B cell (primary cell): ENCODE measurements at regions not wholly inside any gene's neighbourhood (a gene's known extent, or its start where the extent isn't known, plus 50 kb on each side); places are given as distances from the start of the nearest gene placed in this dataset.
"Not testable (repeated sequence)": the region's sequence is repeated elsewhere in the genome, so short reads cannot be mapped to it uniquely, and the experiment has no call there.

Experiments used
- ATAC-seq: fragments of 200-7000 bp; cut with Tn5 transposase; one replicate; pipeline ENCODE4 v1.10.0; 2021; ENCODE audit warnings: low read depth, mild to moderate bottlenecking, moderate number of reproducible peaks, moderate library complexity
- CTCF ChIA-PET: fragments of 350-600 bp; sonication (Branson Sonifier 250); formaldehyde crosslinking; loops from one replicate; lab custom pipeline; 2021; ENCODE audit warnings: antibody characterized with exemption, inconsistent platforms; lab: Charles Lee
- POLR2A ChIA-PET: fragments of 350-600 bp; sonication (Branson Sonifier 250); formaldehyde crosslinking; loops from one replicate; lab custom pipeline; 2021; ENCODE audit warnings: antibody characterized with exemption; lab: Charles Lee
- DNase-seq: peaks from one replicate; pipeline ENCODE4 v3.0.0; 2013
- H2AFZ ChIP-seq: 2 replicates; pipeline ENCODE4 v1.6.1; 2012; ENCODE audit warnings: mild to moderate bottlenecking, low read depth, low read length; ENCODE audit not compliant: insufficient read depth, poor library complexity, severe bottlenecking
- H3K27ac ChIP-seq, 2 donors: 1 replicate in 1 of 2; 2 replicates in 1 of 2; pipeline ENCODE4 v1.5.1; 2012 to 2013; ENCODE audit warnings: low read length in 2 of 2, mild to moderate bottlenecking in 2 of 2, moderate library complexity in 1 of 2
- H3K27me3 ChIP-seq, 4 experiments: fragments of 200-600 bp in 1 of 4; sonication (generic) in 1 of 4; replicated peaks in 1 of 4; 1 replicate in 2 of 4; 2 replicates in 2 of 4; pipeline versions ENCODE4 v1.6.1 to v1.7.0; 2013 to 2016; ENCODE audit warnings: low read length in 3 of 4, mild to moderate bottlenecking in 2 of 4, mixed read lengths in 1 of 4, moderate library complexity in 1 of 4; ENCODE audit not compliant: insufficient read depth in 4 of 4, control insufficient read depth in 3 of 4; ENCODE audit errors: control extremely low read depth in 1 of 4
- H3K36me3 ChIP-seq, 2 experiments: replicated peaks in 1 of 2; 1 replicate in 1 of 2; 2 replicates in 1 of 2; pipeline versions ENCODE4 v1.6.1 to v1.7.1; 2013; ENCODE audit warnings: low read length in 1 of 2; ENCODE audit not compliant: insufficient read depth in 2 of 2, control insufficient read depth in 1 of 2; ENCODE audit errors: control extremely low read depth in 1 of 2, extremely low read depth in 1 of 2
- H3K4me1 ChIP-seq, 2 donors: fragments of 200-600 bp in 1 of 2; sonication (generic) in 1 of 2; 1 replicate in 1 of 2; 2 replicates in 1 of 2; pipeline versions ENCODE4 v1.5.1 to v1.6.1; 2013 to 2017; ENCODE audit warnings: low read length in 2 of 2; ENCODE audit not compliant: control insufficient read depth in 2 of 2, insufficient read depth in 2 of 2
- H3K4me2 ChIP-seq: replicated peaks from 2 replicates; pipeline ENCODE3; 2012; ENCODE audit warnings: mild to moderate bottlenecking, low read depth, low read length; ENCODE audit not compliant: poor library complexity, severe bottlenecking
- H3K4me3 ChIP-seq, 5 experiments: fragments of 200-600 bp in 1 of 5; sonication (generic) in 1 of 5; 1 replicate in 3 of 5; 2 replicates in 2 of 5; pipeline versions ENCODE4 v1.5.1 to v1.7.0; 2011 to 2016; ENCODE audit warnings: low read length in 4 of 5, mild to moderate bottlenecking in 4 of 5, low read depth in 2 of 5, control low read depth in 1 of 5, moderate library complexity in 1 of 5; ENCODE audit not compliant: insufficient read depth in 1 of 5; ENCODE audit errors: control extremely low read depth in 1 of 5, extremely low read depth in 1 of 5
- H3K79me2 ChIP-seq: fragments of 200-600 bp; sonication (generic); one replicate; pipeline ENCODE4 v1.6.0; 2016; ENCODE audit warnings: low read length; ENCODE audit not compliant: control insufficient read depth, insufficient read depth
- H3K9ac ChIP-seq: fragments of 200-600 bp; sonication (generic); 2 replicates; pipeline ENCODE4 v1.6.1; 2017; ENCODE audit warnings: mild to moderate bottlenecking, low read length, moderate library complexity
- H3K9me3 ChIP-seq, 3 donors: one replicate each; pipeline versions ENCODE4 v1.6.1 to v1.7.1; 2013; ENCODE audit warnings: low read length in 2 of 3; ENCODE audit not compliant: control insufficient read depth in 2 of 3, insufficient read depth in 1 of 3; ENCODE audit errors: control extremely low read depth in 1 of 3
- H4K20me1 ChIP-seq: 2 replicates; pipeline ENCODE4 v1.6.0; 2012; ENCODE audit warnings: mild to moderate bottlenecking, low read length; ENCODE audit not compliant: insufficient read depth, control insufficient read depth, poor library complexity, severe bottlenecking
- H3K27ac Mint-ChIP-seq: one replicate; pipeline ENCODE4 v1.8.0; 2021; ENCODE audit warnings: mixed read lengths
- H3K27me3 Mint-ChIP-seq: one replicate; pipeline ENCODE4 v1.8.0; 2021; ENCODE audit warnings: mixed read lengths
- H3K4me1 Mint-ChIP-seq: one replicate; pipeline ENCODE4 v1.8.0; 2021; ENCODE audit warnings: mixed read lengths
- H3K4me3 Mint-ChIP-seq: one replicate; pipeline ENCODE4 v1.8.0; 2021; ENCODE audit warnings: mixed read lengths
- H3K9me3 Mint-ChIP-seq: one replicate; pipeline ENCODE4 v1.8.0; 2022; ENCODE audit warnings: mixed read lengths; ENCODE audit not compliant: insufficient read depth
- CTCF ChIP-seq: fragments of 200-600 bp; IDR thresholded peaks from one replicate; pipeline ENCODE4 v1.8.0; 2022; ENCODE audit warnings: antibody characterized with exemption, mild to moderate bottlenecking
- EZH2 ChIP-seq: IDR thresholded peaks from 2 replicates; pipeline ENCODE4 v1.6.1; 2012; ENCODE audit warnings: borderline replicate concordance, low read depth, mild to moderate bottlenecking, moderate library complexity, low read length; ENCODE audit not compliant: insufficient read depth, poor library complexity, severe bottlenecking
- WGBS: methylation state at CpG from one replicate; pipeline ENCODE4 v1.1.5; 2013; ENCODE audit warnings: missing lambda C conversion rate; ENCODE audit not compliant: insufficient coverage; 5-methylcytosine and 5-hydroxymethylcytosine counted together
- intact Hi-C: fragments of 100-400 bp; cut with micrococcal nuclease; formaldehyde crosslinking; loops from one replicate; pipeline ENCODE4 v1.10.0; 2022

DNA sequence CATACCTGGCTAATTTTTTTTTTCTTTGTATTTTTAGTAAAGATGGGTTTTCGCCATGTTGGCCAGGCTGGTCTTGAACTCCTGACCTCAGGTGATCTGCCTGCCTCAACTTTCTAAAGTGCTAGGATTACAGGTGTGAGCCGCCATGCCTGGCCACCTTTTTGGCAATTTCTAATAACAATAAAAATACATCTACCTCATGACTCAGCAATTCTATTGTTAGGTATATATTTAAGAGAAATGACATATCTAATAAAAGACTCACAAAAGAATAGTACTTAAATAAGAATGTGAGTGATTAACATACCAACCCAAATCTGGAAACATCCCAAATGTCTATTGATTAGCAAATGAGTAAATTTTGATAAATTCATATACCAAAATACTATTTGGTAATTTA, 103.6 kb upstream of the PPP1R9A start:
- Mint-ChIP-seq H3K4me1 (no peaks in the 10 kb centered on the region), H3K4me3 (no peak overlapping the region), H3K27me3 (no peaks in the 10 kb centered on the region), H3K9me3 (no peaks in the 10 kb centered on the region), H3K27ac (no peak overlapping the region)
- Histone ChIP-seq H3K27me3 (no peaks in the 10 kb centered on the region), H3K79me2 (no peaks in the 10 kb centered on the region), H3K4me2 (no peak overlapping the region), H3K4me3 (no peak overlapping the region), H4K20me1 (no peaks in the 10 kb centered on the region), H3K9ac (no peak overlapping the region), H3K9me3 (no peaks in the 10 kb centered on the region), H3K27ac (no peak overlapping the region), H3K36me3 (no peaks in the 10 kb centered on the region), H3K4me1 (no peaks in the 10 kb centered on the region), H2AFZ (no peak overlapping the region)
- DNase-seq (no peak), ATAC-seq (no peak)
- ChIA-PET CTCF (no interaction called here), POLR2A (no interaction called here)
- TF ChIP-seq EZH2 (no peak), CTCF (no peak)
- intact Hi-C loops = no loop called here
- no CpG with 5 or more reads among the region's 2 CpGs for WGBS

GRCh38 chr7:94808673-94809072, 98.7 kb upstream of the PPP1R9A start:
- POLR2A ChIA-PET, H3K9ac ChIP-seq, H3K4me3 ChIP-seq, H3K27ac Mint-ChIP-seq, H3K4me1 Mint-ChIP-seq, H3K4me2 ChIP-seq, DNase-seq, H3K79me2 ChIP-seq, H3K4me1 ChIP-seq, H4K20me1 ChIP-seq, ATAC-seq, H3K9me3 ChIP-seq, H3K9me3 Mint-ChIP-seq, H3K4me3 Mint-ChIP-seq, H3K36me3 ChIP-seq, H3K27me3 Mint-ChIP-seq, H2AFZ ChIP-seq, CTCF ChIA-PET, intact Hi-C loops, H3K27ac ChIP-seq, H3K27me3 ChIP-seq: not testable (repeated sequence)
- no CpG with 5 or more reads among the region's 1 CpG for WGBS
